IMR-90 (cell line): ENCODE measurements at regions not wholly inside any gene's neighbourhood (a gene's known extent, or its start where the extent isn't known, plus 50 kb on each side); places are given as distances from the start of the nearest gene placed in this dataset.

Experiments
- ATAC-seq: fragments of 200-7000 bp; cut with Tn5 transposase; 2 replicates; pipeline ENCODE4 v1.9.1; 2020; ENCODE audit warnings: low read depth, mild to moderate bottlenecking, moderate library complexity
- BruUV-seq: library from RNA; stranded (reverse); fragments of 400-500 nt; replicated peaks from 2 replicates; lab custom pipeline; 2021; lab: Mats Ljungman, UMichigan
- CTCF ChIA-PET: fragments of 300-600 bp; formaldehyde crosslinking; extraction: SDS; loops from one replicate; lab custom pipeline; 2021; ENCODE audit warnings: antibody characterized with exemption; lab: Yijun Ruan, JAX
- POLR2A ChIA-PET: fragments of 300-600 bp; sonication (Branson Sonifier 250); formaldehyde crosslinking; loops from one replicate; lab custom pipeline; 2022; ENCODE audit warnings: antibody characterized with exemption; ENCODE audit not compliant: unreplicated experiment; lab: Charles Lee
- DNase-seq: peaks from one replicate; pipeline ENCODE4 v3.0.0; 2013
- H2AFZ ChIP-seq: replicated peaks from 2 replicates; pipeline ENCODE3; 2013; ENCODE audit warnings: low read length, mild to moderate bottlenecking; ENCODE audit not compliant: poor library complexity
- H2AK5ac ChIP-seq: 2 replicates; pipeline ENCODE4 v1.6.1; 2013; ENCODE audit warnings: low read depth, low read length, inconsistent platforms
- H2AK9ac ChIP-seq: replicated peaks from 2 replicates; pipeline ENCODE3; 2013; ENCODE audit warnings: mild to moderate bottlenecking, low read depth, low read length, moderate library complexity; ENCODE audit not compliant: poor library complexity
- H2BK120ac ChIP-seq: 2 replicates; pipeline ENCODE4 v1.6.1; 2013; ENCODE audit warnings: low read depth, low read length, inconsistent platforms
- H2BK15ac ChIP-seq: 3 replicates; pipeline ENCODE4 v1.6.1; 2013; ENCODE audit warnings: low read depth, low read length, inconsistent platforms
- H2BK20ac ChIP-seq: 2 replicates; pipeline ENCODE4 v1.6.1; 2013; ENCODE audit warnings: low read depth, mild to moderate bottlenecking, inconsistent platforms, low read length, moderate library complexity
- H2BK5ac ChIP-seq: 2 replicates; pipeline ENCODE4 v1.6.1; 2013; ENCODE audit warnings: mild to moderate bottlenecking, low read depth, low read length, inconsistent platforms; ENCODE audit not compliant: poor library complexity, severe bottlenecking
- H3K14ac ChIP-seq: replicated peaks from 2 replicates; pipeline ENCODE4 v1.6.1; 2013; ENCODE audit warnings: low read depth, low read length, inconsistent platforms
- H3K18ac ChIP-seq: 2 replicates; pipeline ENCODE4 v1.6.1; 2013; ENCODE audit warnings: low read depth, low read length, control low read depth
- H3K23ac ChIP-seq: 2 replicates; pipeline ENCODE4 v1.6.1; 2013; ENCODE audit warnings: low read depth, low read length, inconsistent platforms
- H3K27ac ChIP-seq: 2 replicates; pipeline ENCODE4 v1.5.1; 2013; ENCODE audit warnings: mild to moderate bottlenecking, control low read depth, low read length; ENCODE audit not compliant: insufficient read depth
- H3K27me3 ChIP-seq: 2 replicates; pipeline ENCODE4 v1.6.1; 2013; ENCODE audit warnings: low read length; ENCODE audit not compliant: control insufficient read depth, insufficient read depth
- H3K36me3 ChIP-seq: 2 replicates; pipeline ENCODE4 v1.6.1; 2013; ENCODE audit warnings: low read length, mixed read lengths; ENCODE audit not compliant: control insufficient read depth, insufficient read depth
- H3K4ac ChIP-seq: 2 replicates; pipeline ENCODE4 v1.6.1; 2013; ENCODE audit warnings: low read depth, low read length, inconsistent platforms
- H3K4me1 ChIP-seq: 2 replicates; pipeline ENCODE4 v1.6.1; 2013; ENCODE audit warnings: low read length, mixed read lengths; ENCODE audit not compliant: control insufficient read depth, insufficient read depth
- H3K4me2 ChIP-seq: 2 replicates; pipeline ENCODE4 v1.6.1; 2013; ENCODE audit warnings: low read depth, mild to moderate bottlenecking, control low read depth, low read length, moderate library complexity
- H3K4me3 ChIP-seq: 2 replicates; pipeline ENCODE4 v1.5.1; 2013; ENCODE audit warnings: low read depth, mild to moderate bottlenecking, control low read depth, low read length, moderate library complexity; ENCODE audit not compliant: insufficient read depth
- H3K56ac ChIP-seq: 2 replicates; pipeline ENCODE4 v1.6.1; 2013; ENCODE audit warnings: low read length, inconsistent platforms; ENCODE audit not compliant: insufficient read depth; ENCODE audit errors: extremely low read depth
- H3K79me1 ChIP-seq, 2 experiments: 2 replicates each; pipeline ENCODE4 v1.6.1; 2013; ENCODE audit warnings: low read length in 2 of 2, inconsistent platforms in 1 of 2, low read depth in 1 of 2
- H3K9ac ChIP-seq: 2 replicates; pipeline ENCODE4 v1.6.1; 2013; ENCODE audit warnings: low read depth, low read length, control low read depth
- H3K9me1 ChIP-seq: 2 replicates; pipeline ENCODE4 v1.6.1; 2013; ENCODE audit warnings: low read length, inconsistent platforms; ENCODE audit not compliant: insufficient read depth
- H3K9me3 ChIP-seq: 2 replicates; pipeline ENCODE4 v1.6.1; 2013; ENCODE audit warnings: low read length; ENCODE audit not compliant: control insufficient read depth, insufficient read depth
- H4K20me1 ChIP-seq: 2 replicates; pipeline ENCODE4 v1.6.1; 2013; ENCODE audit warnings: low read length, inconsistent platforms; ENCODE audit not compliant: insufficient read depth
- H4K5ac ChIP-seq: 2 replicates; pipeline ENCODE4 v1.6.1; 2013; ENCODE audit warnings: mild to moderate bottlenecking, low read depth, low read length, control low read depth
- H4K8ac ChIP-seq, 2 experiments: 2 replicates each; pipeline ENCODE4 v1.6.1; 2013; ENCODE audit warnings: low read depth in 2 of 2, low read length in 2 of 2, control low read depth in 1 of 2, inconsistent platforms in 1 of 2
- H4K91ac ChIP-seq: 2 replicates; pipeline ENCODE4 v1.6.1; 2013; ENCODE audit warnings: low read depth, low read length, inconsistent platforms; ENCODE audit not compliant: insufficient read depth
- MAFK ChIP-seq: IDR thresholded peaks from 2 replicates; pipeline ENCODE4 v1.6.1; 2012; ENCODE audit warnings: low read depth, low read length, improper control_type of control experiment
- RAD21 ChIP-seq: IDR thresholded peaks from 2 replicates; pipeline ENCODE4 v1.6.1; 2012; ENCODE audit warnings: low read length, improper control_type of control experiment
- RFX5 ChIP-seq: IDR thresholded peaks from 2 replicates; pipeline ENCODE4 v1.8.0; 2012; ENCODE audit warnings: low read depth, mild to moderate bottlenecking, low read length, moderate library complexity
- WGBS, 2 experiments: methylation state at CpG; one replicate each; pipeline versions ENCODE4 v1.1.5 to v1.1.7; 2013; ENCODE audit warnings: missing lambda C conversion rate in 2 of 2; ENCODE audit not compliant: insufficient read length in 1 of 2; ENCODE audit errors: extremely low coverage in 2 of 2; 5-methylcytosine and 5-hydroxymethylcytosine counted together
- dilution Hi-C: fragments of 300-500 bp; cut with HindIII; formaldehyde crosslinking; loops from one replicate; pipeline ENCODE4 v1.14.3; 2018; ENCODE audit warnings: low sequenced_read_pairs; ENCODE audit not compliant: unreplicated experiment
- in situ Hi-C: fragments of 300-500 bp; cut with MboI; formaldehyde crosslinking; loops from 3 replicates; pipeline ENCODE4 v1.14.3; 2019; ENCODE audit warnings: low sequenced_read_pairs, inconsistent platforms, mixed read lengths
- intact Hi-C: fragments of 100-400 bp; cut with micrococcal nuclease; formaldehyde crosslinking; loops from 2 replicates; pipeline ENCODE4 v1.10.0; 2022

- Histone ChIP-seq H2BK120ac (no peak overlapping the region), H3K36me3 (no peaks in the 10 kb centered on the region), H3K56ac (no peak overlapping the region), H3K18ac (no peak overlapping the region), H4K20me1 (no peaks in the 10 kb centered on the region), H3K27ac (no peak overlapping the region), H3K4me2 (no peak overlapping the region), H3K9me3 (no peaks in the 10 kb centered on the region), H3K9me1 (no peaks in the 10 kb centered on the region), H3K79me1 (no peaks in the 10 kb centered on the region), H3K9ac (no peak overlapping the region), H4K5ac (no peak overlapping the region), H3K27me3 (peaks cover 13% of the 10 kb centered on the region), H2BK15ac (no peak overlapping the region), H3K4ac (no peak overlapping the region), H2BK5ac (no peak overlapping the region), H3K23ac (no peak overlapping the region), H2AK9ac (no peak overlapping the region), H3K14ac (no peak overlapping the region), H2BK20ac (no peak overlapping the region), H2AK5ac (no peak overlapping the region), H2AFZ (no peak overlapping the region), H4K91ac (no peak overlapping the region), H3K4me3 (no peak overlapping the region), H4K8ac (no peak overlapping the region), H3K4me1 (no peaks in the 10 kb centered on the region)
- in situ Hi-C loops (loop anchor here (5.0 to 25.0 kb wide), 3 partner anchors 412 to 753 kb away; partner anchors contain the start of gene GFM1), intact Hi-C loops (loop anchor here (5.0 to 10.0 kb wide), 2 partner anchors 127 to 594 kb away; no protein-coding TSS in a partner anchor), dilution Hi-C loops (no loop called here)
- TF ChIP-seq RAD21 (no peak), MAFK (no peak), RFX5 (no peak)
- DNase-seq (no peak), ATAC-seq (no peak)
- CTCF ChIA-PET: interaction anchor here (0.7 to 1.8 kb wide), 3 partner anchors 338 to 413 kb away, joined by 3 to 4 read pairs (median 3); no protein-coding TSS in a partner anchor
- no TSS peak for BruUV-seq
- POLR2A ChIA-PET: interaction anchor here (0.6 kb wide), 1 partner anchor 94 kb away, joined by 3 read pairs; no protein-coding TSS in a partner anchor
- WGBS, 2 experiments: no CpG with 5 or more reads among the region's 2 CpGs
Measured at GRCh38 chr3:159258934-159259333, 457.1 kb downstream of the MFSD1 start.
